ENCODE measurements at regions not wholly inside any gene's neighbourhood (a gene's known extent, or its start where the extent isn't known, plus 50 kb on each side); places are given as distances from the start of the nearest gene placed in this dataset.

DNA sequence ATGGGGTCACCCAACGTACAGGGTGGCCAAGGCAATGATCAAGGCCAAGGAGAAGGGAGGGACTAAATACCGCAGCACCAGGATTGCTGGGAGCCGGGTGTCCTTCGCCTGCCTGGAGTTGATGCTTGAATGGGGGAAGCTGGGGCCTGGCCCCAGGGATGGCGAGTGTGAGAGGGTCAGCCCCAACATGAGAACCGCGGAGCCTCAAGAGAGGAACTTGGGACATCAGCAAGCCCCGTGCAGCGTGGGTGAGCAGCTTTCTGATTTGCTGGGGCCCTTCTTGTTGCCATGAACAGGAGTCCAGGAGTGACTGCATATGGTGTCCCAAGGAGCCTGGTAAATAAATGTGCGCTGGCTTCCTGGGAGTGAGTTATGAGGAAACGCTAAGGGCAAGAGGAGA, 72.8 kb upstream of the PITRM1 start:
- DNase-seq (ENCODE audit: low read depth in 1 of 2, low spot score in 1 of 2), result no peak

GRCh38 chr10:3241967-3242650, 69.5 kb upstream of the PITRM1 start:
- DNase-seq (ENCODE audit: low read depth in 1 of 2, low spot score in 1 of 2), result no peak

DNA sequence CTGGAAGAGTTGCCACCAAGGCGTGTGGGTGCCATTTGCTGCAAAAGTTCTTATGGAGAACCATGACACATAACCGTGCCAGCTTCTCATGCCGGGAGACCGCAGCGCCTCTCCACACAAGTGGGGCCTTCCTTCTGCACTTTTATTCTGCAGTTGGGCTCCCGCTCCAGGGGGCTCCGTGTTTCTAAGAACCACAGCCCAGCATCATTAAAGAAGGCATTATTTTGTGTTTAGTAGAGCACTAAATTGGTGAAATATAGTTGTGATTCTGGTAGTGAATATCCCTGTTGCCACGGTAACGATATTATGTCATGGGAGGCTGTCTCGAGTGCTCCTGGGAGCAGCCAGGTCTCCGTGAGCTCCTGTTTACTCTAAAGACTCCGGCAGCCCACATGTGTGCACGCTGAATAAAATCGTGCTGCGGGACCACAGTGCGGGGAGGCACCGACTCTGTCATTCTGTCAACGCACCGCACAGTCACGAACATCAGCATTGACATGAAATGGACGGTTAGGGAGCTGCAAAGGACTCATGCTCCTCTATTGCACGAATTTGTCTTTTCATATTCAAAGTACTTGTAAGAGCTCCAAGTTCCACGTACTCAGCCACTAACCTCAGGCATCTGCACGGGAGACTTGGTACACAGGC, 68.8 kb upstream of the PITRM1 start:
- DNase-seq (ENCODE audit: low read depth in 1 of 2, low spot score in 1 of 2), result no peak

DNA sequence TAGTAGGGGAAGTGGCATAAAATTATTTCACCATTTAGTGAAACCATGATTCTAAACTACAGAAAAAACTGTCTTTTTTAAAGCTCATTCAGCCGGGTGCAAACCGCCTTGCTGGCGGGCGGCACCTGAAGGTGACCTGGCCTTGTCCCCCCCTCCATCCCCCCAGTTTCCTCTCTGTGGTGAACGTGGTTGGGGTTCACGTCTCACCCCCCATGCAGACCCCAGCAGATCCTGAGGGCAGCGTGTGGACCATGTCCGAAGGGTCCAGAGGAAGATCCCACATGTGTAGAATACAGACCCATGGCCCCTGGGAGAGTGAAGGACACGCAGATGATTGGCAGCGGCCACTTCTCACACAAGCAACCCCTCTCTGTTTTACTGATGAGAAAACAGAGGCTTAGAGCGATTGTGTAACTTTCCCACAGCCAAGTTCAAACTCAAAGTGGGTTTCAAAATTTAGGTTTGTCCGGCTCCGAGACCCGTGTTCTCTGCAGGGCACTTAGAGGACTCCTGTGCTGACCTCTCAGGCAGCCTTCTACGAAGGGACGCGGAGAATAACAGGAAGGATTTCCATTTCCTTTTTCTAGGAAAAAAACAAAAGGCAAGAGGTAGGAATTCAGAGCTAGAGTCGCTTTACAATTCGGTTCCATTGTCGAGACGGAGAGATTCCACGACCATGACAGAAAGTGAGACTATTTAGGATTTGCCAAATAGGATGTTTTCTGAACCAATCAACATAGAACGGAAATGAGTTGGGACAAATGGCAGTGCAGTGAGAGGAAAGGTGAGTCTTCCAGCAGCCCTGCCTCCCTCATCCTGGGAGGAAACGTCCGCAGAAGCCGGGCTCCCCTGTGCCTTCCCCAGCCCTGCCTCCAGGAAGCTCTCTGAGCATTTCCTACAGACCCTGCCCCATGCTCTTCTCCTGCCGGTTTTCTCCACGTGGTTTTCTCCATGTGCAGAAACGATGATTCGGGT, 67.6 kb upstream of the PITRM1 start:
- DNase-seq (ENCODE audit: low read depth in 1 of 2, low spot score in 1 of 2), result no peak

DNA sequence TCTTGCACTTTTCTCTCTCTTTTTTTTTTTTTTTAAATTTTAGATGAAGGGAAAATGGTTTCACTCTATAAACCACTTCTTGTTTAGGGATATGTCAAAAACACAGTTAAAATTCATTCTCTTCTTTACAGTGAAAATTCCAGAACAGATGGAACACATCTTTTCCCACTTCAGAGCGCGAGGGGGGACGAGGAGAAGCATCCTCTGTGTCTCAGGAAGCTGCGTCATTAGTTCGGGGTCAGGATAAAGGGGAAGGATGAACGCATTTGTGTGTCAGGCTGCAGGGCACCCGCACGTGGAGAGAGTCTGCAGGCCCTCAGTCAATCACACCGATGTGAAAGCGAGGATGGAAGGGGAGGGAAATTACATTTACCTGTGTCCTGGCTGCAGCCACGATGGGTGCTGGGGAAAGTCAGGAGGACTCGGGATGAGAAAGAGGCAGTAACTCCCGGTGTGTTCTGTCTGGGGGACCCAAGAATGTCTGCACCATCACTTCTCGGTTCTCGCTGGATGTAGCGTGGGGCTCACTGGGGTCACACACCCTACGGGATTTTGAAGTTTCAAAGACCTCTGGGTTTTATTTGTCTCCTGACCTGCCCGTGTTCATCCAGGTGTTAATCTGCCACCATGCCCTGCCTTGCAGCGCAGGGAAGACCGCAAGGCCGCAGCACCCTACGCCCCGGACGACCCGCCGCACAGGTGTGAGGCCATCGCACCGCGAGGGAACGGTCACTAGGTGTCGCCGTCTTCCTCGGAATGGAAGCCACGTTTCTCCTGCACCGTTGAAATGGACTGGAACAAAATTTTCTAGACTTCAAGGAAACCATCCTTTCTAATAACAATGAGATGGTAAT, 66.7 kb upstream of the PITRM1 start:
- peak; percentile 45 to 67 for DNase-seq (ENCODE audit: low read depth in 1 of 2, low spot score in 1 of 2)

DNA sequence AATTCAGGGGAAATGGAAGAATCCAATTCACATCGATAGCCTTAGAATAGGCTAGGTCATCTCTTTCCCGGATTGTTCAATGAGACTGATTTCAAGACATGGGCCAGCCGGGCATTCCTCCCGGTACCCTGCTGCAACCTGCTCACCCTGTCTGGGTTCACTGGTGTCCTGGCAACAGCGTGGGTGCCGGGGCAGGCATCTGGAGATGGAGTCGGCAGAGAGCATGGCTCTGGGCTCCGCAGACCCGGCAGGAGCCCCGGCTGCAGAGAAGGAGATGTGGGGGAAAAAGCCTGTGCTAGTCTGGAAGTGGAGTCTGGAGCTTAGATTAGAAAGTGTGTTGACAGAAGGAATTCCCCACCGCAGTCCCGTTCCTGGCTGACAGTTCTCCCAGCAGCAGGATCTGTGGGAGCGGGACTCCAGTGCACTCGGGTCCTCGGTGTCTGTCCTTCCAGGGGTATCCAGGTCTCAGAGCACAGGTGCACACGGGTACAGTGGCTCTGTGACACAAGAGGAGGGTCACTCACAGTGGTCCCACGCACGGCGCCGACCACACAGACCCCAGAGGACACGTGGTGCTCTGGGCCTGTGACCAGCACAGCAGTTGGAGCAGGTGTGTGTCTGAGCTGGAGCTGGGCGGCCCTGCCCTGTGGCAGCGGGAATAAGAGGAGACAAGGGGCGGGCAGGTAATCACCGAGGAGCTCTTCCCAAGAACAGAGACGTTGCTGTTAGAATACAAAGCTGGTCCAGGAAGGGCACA, 65.7 kb upstream of the PITRM1 start:
- DNase-seq (ENCODE audit: low read depth in 1 of 2, low spot score in 1 of 2), result no peak

DNA sequence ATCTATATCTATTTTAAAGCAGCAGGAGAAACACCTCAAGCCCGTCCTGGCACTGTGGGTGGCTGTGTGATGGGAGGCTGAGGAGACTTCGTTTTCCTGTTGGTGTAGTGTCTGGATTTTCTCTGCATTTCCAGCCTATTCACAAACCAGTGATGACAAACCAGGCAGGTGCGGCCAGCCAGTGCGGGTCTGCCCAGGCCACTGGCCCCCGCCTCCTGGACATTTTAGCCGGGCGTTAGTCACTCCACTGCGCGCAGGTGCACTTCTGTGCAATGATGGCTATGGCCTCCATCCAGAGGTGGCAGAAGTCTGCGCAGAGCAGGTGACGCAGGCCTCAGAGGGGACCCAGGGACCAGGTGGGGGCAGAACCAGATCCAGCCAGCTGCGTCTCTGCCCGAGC, 64.9 kb upstream of the PITRM1 start:
- no peak for DNase-seq (ENCODE audit: low read depth in 1 of 2, low spot score in 1 of 2)

GRCh38 chr10:3236644-3237404, 64.2 kb upstream of the PITRM1 start:
- no peak for DNase-seq (ENCODE audit: low read depth in 1 of 2, low spot score in 1 of 2)

DNA sequence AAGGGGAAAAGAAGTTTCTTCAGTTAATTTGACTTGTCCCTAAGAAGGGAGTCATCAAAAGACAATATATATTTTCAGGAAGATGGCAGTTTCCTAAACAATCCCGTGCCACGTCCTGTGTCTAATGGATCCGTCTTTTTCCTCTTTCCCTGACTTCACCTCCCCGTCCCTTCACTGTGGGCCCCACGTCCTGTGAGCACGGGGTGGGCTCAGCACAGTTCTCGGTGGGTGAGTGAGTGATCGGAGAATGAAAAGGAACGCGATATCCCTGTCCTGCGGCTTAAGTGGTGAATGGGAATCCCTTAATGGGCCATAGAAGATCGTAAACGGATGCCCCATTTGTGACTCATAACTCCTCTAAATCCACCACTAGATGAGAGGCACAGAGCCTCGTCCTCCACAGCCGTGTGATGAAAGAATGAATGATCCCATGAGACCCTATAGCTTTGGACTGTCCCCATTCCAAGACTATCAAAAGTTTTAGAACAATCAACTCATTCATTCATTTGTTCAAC, 63.5 kb upstream of the PITRM1 start:
- no peak for DNase-seq (ENCODE audit: low read depth in 1 of 2, low spot score in 1 of 2)

GRCh38 chr10:3235395-3235794, 62.8 kb upstream of the PITRM1 start:
- no peak for DNase-seq (ENCODE audit: low read depth in 1 of 2, low spot score in 1 of 2)

DNA sequence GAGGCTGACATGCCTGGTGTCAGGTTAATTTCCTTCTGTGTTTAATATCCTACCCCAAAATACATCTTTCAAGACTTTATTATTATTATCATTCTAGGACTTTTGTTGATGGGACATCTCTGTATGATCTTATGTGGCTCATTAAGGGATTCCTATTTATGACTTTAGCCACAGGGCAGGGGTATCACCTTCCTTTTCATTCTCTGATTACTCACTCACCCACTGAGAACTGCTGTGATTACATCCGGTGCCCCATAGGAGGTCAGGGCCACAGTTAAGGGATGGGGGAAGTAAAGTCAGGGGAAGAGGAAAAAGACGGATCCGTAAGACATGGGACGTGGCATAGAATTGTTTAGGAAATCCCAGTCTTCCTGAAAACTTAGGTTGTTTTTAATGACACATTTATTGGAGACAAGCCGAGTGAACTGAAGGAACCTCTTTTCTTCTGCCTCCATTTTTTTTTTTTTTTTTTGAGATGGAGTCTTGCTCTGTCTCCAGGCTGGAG, 61.0 kb upstream of the PITRM1 start:
- no peak for DNase-seq (ENCODE audit: low read depth in 1 of 2, low spot score in 1 of 2)

DNA sequence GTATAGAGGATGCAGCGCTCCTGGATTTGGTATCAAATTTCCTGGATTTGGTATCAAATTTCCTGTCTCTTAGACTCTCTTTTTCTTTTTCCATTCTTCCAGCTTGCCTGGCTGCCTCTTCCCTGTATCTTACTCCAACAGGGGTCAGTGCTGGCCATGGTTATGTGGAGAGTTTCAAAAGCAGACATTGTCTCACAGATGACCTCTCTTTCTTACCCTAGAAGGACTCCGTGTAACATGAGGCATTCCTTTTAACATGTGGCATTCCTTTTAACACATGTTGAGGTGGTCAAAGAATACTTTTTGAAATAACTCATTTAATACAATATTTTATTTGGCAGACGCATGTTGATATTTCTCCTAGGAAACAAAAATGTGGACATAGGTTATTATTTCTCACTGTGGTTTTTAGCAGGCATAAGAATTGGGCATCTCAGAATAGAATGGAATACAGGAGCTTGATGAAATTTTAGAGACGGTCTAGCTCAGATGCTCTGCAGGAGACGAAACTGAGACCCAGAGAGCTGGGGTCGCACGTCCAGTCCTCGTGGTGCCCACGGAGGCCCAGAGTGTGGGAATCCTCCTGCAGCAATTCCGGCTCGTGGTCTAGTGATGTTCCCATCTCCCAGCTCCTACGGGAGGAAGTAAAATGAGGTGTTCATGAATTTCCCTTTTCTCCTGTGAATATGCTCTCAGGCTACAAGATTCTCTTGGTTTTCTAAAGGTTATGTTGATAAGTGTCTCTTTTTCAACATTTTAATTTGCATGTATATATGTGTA, 59.6 kb upstream of the PITRM1 start:
- DNase-seq (ENCODE audit: low read depth in 1 of 2, low spot score in 1 of 2), result no peak

- DNase-seq (ENCODE audit: low read depth in 1 of 2, low spot score in 1 of 2), result no peak
Measured at GRCh38 chr10:3229815-3230214, 57.2 kb upstream of the PITRM1 start.

DNA sequence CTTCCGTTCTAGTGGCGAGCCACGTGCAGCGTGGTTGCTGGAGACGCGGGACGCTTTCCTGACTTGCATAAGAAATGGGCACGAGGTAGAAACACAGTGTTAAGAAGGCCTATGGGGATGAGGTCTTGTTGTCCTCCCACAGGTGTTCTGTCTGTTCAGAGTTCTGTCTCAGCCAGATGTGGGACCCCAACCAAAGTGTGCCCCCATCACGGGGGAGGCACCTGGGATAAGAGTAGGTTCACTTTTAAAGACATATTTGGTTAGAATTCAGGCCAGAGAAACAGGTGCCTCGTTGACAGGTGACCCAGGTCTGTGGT, 56.0 kb upstream of the PITRM1 start:
- no peak for DNase-seq (ENCODE audit: low read depth in 1 of 2, low spot score in 1 of 2)

- DNase-seq (ENCODE audit: low read depth in 1 of 2, low spot score in 1 of 2), result no peak
Measured at GRCh38 chr10:3226960-3227744, 54.6 kb upstream of the PITRM1 start.

GRCh38 chr10:3225561-3225960, 53.0 kb upstream of the PITRM1 start:
- no peak for DNase-seq (ENCODE audit: low read depth in 1 of 2, low spot score in 1 of 2)

- no peak for DNase-seq (ENCODE audit: low read depth in 1 of 2, low spot score in 1 of 2)
Measured at GRCh38 chr10:3224241-3224640, 51.7 kb upstream of the PITRM1 start.

DNA sequence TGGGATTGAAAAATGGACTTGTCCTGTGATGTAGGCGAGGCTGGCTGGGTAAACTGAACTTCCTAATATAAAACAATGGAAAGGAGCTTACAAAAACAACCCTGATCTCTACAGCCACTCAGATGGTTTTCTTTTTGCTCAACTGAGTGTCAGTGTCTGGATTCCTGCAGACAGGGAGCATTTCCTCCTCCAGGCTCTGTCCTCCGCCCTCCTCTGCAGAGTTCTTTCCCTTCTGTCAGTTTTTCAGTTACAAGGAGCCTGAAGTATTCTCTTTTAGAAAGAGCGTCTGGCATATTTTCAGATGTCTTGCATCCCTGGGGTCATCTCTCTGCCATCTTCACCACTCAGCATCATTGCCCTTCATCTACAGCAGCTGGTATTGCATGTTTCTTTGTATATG, 50.0 kb upstream of the PITRM1 start:
- DNase-seq (ENCODE audit: low read depth in 1 of 2, low spot score in 1 of 2), result no peak

All from stimulated activated CD4-positive, alpha-beta T cell treated with anti-CD3 and anti-CD28 coated beads, Interleukin-15, amount 100 ng/mL, for 1 hour (primary cell).